Mucosa of stomach (tissue), 1 donor: ENCODE measurements at regions not wholly inside any gene's neighbourhood (a gene's known extent, or its start where the extent isn't known, plus 50 kb on each side); places are given as distances from the start of the nearest gene placed in this dataset.

Experiments used
- H3K27me3 ChIP-seq: one replicate; pipeline ENCODE4 v1.7.0; 2013; ENCODE audit warnings: mild to moderate bottlenecking, low read length; ENCODE audit not compliant: control insufficient read depth, insufficient read depth
- H3K36me3 ChIP-seq: one replicate; pipeline ENCODE4 v1.7.0; 2013; ENCODE audit warnings: low read length; ENCODE audit not compliant: control insufficient read depth, insufficient read depth
- H3K4me1 ChIP-seq: one replicate; pipeline ENCODE4 v1.7.0; 2013; ENCODE audit warnings: mild to moderate bottlenecking, low read length; ENCODE audit not compliant: control insufficient read depth, insufficient read depth
- H3K4me3 ChIP-seq: one replicate; pipeline ENCODE4 v1.7.0; 2013; ENCODE audit warnings: low read length
- H3K9ac ChIP-seq: one replicate; pipeline ENCODE4 v1.7.0; 2013; ENCODE audit warnings: mild to moderate bottlenecking, low read length, moderate library complexity
- H3K9me3 ChIP-seq: one replicate; pipeline ENCODE4 v1.7.0; 2013; ENCODE audit warnings: mild to moderate bottlenecking, low read length, moderate library complexity; ENCODE audit not compliant: control insufficient read depth
- donor health status: Pancreatic carcinoma.

DNA sequence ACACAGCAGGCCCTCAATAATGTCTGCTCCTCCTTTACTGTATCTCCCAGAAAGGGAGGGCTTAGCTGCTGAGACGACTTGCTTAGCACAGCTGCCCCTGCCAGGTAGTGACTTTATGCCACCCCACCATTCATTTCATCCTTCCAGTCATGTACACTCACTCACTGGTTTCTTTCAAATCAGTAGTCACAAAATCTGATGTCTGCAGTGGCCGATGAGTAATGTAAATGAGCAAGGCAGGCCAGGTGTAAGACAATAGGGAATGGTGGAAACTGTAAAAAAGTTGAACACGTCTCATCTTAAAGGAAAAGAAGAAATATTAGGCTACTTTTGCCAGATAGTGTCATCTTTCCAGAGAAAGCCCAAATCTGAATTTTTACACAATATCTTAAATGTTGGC is 207.6 kb upstream of the PRICKLE2 start:
- H3K9me3 ChIP-seq = no peaks in the 10 kb centered on the region
- H3K27me3 ChIP-seq = no peaks in the 10 kb centered on the region
- H3K4me3 ChIP-seq = no peak overlapping the region
- no peaks in the 10 kb centered on the region for H3K36me3 ChIP-seq
- H3K9ac ChIP-seq = no peak overlapping the region
- no peaks in the 10 kb centered on the region for H3K4me1 ChIP-seq

DNA sequence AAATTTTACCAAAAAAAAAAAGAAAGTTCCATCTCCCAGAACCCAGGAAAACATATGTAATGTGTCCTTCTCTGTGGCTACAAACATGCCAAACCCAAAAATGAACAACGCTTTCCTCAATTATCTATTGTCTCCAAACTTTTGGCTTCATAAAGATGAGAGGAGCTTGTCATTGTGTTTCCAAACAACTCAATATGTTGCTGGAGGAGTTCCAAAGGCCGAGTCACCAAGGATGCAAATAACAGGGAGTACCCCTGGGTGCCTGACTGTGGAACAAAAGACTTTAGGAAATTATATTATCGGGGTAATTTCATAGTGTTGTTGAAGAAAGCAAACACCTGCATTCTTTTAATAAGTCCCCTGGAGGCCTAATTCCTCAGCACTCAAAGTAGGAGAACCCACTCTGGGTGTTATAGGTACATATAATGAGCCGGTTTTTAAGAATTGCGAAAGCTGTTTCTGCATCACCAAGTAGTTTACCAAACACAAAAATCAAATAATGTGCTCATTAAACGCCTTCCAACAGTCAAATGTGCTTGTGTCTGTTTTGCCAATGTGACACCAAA is 206.3 kb upstream of the PRICKLE2 start:
- no peak overlapping the region for H3K9ac ChIP-seq
- no peaks in the 10 kb centered on the region for H3K9me3 ChIP-seq
- no peaks in the 10 kb centered on the region for H3K4me1 ChIP-seq
- no peaks in the 10 kb centered on the region for H3K36me3 ChIP-seq
- H3K4me3 ChIP-seq = no peak overlapping the region
- H3K27me3 ChIP-seq = no peaks in the 10 kb centered on the region

DNA sequence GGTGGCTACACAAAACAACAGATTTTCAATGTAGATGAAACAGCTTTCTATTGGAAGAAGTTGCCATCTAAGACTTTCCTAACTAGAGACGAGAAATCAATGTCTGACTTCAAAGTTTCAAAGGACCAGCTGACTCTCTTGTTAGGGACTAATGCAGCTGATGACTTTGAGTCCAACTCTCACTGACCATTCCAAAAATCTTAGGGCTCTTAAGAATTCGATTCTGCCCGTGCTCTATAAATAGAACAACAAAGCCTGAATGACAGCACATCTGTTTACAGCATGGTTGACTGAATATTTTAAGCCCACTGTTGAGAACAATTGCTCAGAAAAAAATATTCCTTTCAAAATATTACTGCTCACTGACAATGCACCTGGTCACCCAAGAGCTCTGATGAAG is 202.4 kb upstream of the PRICKLE2 start:
- H3K27me3 ChIP-seq = no peaks in the 10 kb centered on the region
- H3K4me1 ChIP-seq = no peaks in the 10 kb centered on the region
- H3K4me3 ChIP-seq = no peak overlapping the region
- no peak overlapping the region for H3K9ac ChIP-seq
- H3K9me3 ChIP-seq = no peaks in the 10 kb centered on the region
- H3K36me3 ChIP-seq = no peaks in the 10 kb centered on the region

- H3K4me3 ChIP-seq = no peak overlapping the region
- no peaks in the 10 kb centered on the region for H3K9me3 ChIP-seq
- no peaks in the 10 kb centered on the region for H3K27me3 ChIP-seq
- no peaks in the 10 kb centered on the region for H3K36me3 ChIP-seq
- no peak overlapping the region for H3K9ac ChIP-seq
- H3K4me1 ChIP-seq = no peaks in the 10 kb centered on the region
Observed at GRCh38 chr3:64426551-64426950, 201.3 kb upstream of the PRICKLE2 start.

- Histone ChIP-seq H3K4me1 (no peaks in the 10 kb centered on the region), H3K27me3 (no peaks in the 10 kb centered on the region), H3K9me3 (no peaks in the 10 kb centered on the region), H3K9ac (no peak overlapping the region), H3K36me3 (no peaks in the 10 kb centered on the region), H3K4me3 (no peak overlapping the region)
Observed at GRCh38 chr3:64422932-64423331, 197.7 kb upstream of the PRICKLE2 start.

- no peaks in the 10 kb centered on the region for H3K9me3 ChIP-seq
- no peaks in the 10 kb centered on the region for H3K27me3 ChIP-seq
- no peak overlapping the region for H3K9ac ChIP-seq
- no peaks in the 10 kb centered on the region for H3K4me1 ChIP-seq
- H3K4me3 ChIP-seq = no peak overlapping the region
- no peaks in the 10 kb centered on the region for H3K36me3 ChIP-seq
Observed at GRCh38 chr3:64422192-64422591, 196.9 kb upstream of the PRICKLE2 start.

GRCh38 chr3:64417816-64418215 is 192.6 kb upstream of the PRICKLE2 start:
- H3K27me3 ChIP-seq = no peaks in the 10 kb centered on the region
- H3K9me3 ChIP-seq = no peaks in the 10 kb centered on the region
- no peak overlapping the region for H3K4me3 ChIP-seq
- H3K36me3 ChIP-seq = no peaks in the 10 kb centered on the region
- no peaks in the 10 kb centered on the region for H3K4me1 ChIP-seq
- H3K9ac ChIP-seq = no peak overlapping the region

- no peak overlapping the region for H3K9ac ChIP-seq
Observed at GRCh38 chr3:64414043-64414442, 188.8 kb upstream of the PRICKLE2 start.

GRCh38 chr3:64411101-64411500 is 185.8 kb upstream of the PRICKLE2 start:
- no peaks in the 10 kb centered on the region for H3K4me1 ChIP-seq
- H3K27me3 ChIP-seq = no peaks in the 10 kb centered on the region
- no peak overlapping the region for H3K4me3 ChIP-seq
- no peaks in the 10 kb centered on the region for H3K9me3 ChIP-seq
- no peak overlapping the region for H3K9ac ChIP-seq
- no peaks in the 10 kb centered on the region for H3K36me3 ChIP-seq

More at GRCh38 chr3:64414043-64414442, 188.8 kb upstream of the PRICKLE2 start:
- Histone ChIP-seq H3K9me3 (no peaks in the 10 kb centered on the region), H3K4me1 (no peaks in the 10 kb centered on the region), H3K4me3 (no peak overlapping the region), H3K27me3 (no peaks in the 10 kb centered on the region), H3K36me3 (no peaks in the 10 kb centered on the region)

DNA sequence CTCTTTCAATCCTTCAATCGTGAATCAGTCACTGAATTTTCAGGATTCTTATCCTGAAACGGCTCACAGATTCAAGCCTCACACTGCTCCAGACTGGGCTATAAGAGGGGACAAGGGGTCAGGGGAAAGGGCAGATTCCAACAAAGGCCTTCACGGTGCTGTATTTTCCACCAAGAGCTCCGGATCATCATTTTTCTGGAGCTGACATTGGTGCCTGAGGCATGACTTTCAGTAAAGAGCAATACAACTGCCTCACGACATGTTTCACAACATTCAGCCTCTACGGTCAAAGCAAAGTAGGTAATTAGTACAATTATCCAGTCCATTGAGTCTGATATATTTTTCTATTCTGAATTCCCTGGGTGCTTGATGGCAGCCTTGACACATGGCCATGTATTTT is 185.0 kb upstream of the PRICKLE2 start:
- Histone ChIP-seq H3K9me3 (no peaks in the 10 kb centered on the region), H3K36me3 (no peaks in the 10 kb centered on the region), H3K27me3 (no peaks in the 10 kb centered on the region), H3K9ac (no peak overlapping the region), H3K4me1 (no peaks in the 10 kb centered on the region), H3K4me3 (no peak overlapping the region)

- H3K4me3 ChIP-seq = no peak overlapping the region
- H3K27me3 ChIP-seq = no peaks in the 10 kb centered on the region
- no peak overlapping the region for H3K9ac ChIP-seq
- no peaks in the 10 kb centered on the region for H3K4me1 ChIP-seq
- no peaks in the 10 kb centered on the region for H3K9me3 ChIP-seq
- H3K36me3 ChIP-seq = no peaks in the 10 kb centered on the region
Observed at GRCh38 chr3:64408770-64409169, 183.5 kb upstream of the PRICKLE2 start.

- no peaks in the 10 kb centered on the region for H3K27me3 ChIP-seq
- H3K4me1 ChIP-seq = no peaks in the 10 kb centered on the region
- H3K9ac ChIP-seq = no peak overlapping the region
- H3K36me3 ChIP-seq = no peaks in the 10 kb centered on the region
- no peaks in the 10 kb centered on the region for H3K9me3 ChIP-seq
- H3K4me3 ChIP-seq = no peak overlapping the region
Observed at GRCh38 chr3:64406271-64406670, 181.0 kb upstream of the PRICKLE2 start.

DNA sequence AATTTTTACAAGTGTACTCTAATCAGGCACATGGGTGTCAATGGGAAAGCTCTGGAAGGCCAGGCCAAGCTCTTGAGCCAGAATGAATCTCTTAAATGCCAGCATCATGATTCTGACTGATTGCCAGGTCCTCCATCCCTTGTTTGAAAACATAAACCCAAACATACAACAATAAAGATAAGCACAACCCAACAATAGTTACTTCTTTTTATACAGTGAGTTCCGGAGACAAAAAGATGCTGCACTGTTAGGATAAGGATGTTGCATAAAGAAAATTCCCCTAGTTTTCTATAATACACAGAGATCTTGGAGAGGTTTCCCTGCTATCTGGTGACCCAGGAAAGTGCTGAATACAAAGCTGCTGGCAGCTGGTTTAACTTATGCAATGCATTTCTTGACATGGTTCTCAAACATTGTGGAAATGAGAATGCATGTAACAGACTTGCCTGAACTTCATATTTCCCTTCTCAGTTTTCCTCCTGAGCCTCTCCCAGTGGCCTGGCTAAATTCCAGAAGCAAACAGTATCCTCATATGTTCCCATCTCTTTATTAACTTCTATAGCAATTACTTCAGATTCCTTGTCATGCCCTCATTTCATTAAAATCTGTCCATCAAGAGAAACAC is 180.1 kb upstream of the PRICKLE2 start:
- Histone ChIP-seq H3K4me1 (no peaks in the 10 kb centered on the region), H3K36me3 (no peaks in the 10 kb centered on the region), H3K4me3 (no peak overlapping the region), H3K9me3 (no peaks in the 10 kb centered on the region), H3K9ac (no peak overlapping the region), H3K27me3 (no peaks in the 10 kb centered on the region)
